ENCODE measurements at regions not wholly inside any gene's neighbourhood (a gene's known extent, or its start where the extent isn't known, plus 50 kb on each side); places are given as distances from the start of the nearest gene placed in this dataset.
"Not testable (repeated sequence)": the region's sequence is repeated elsewhere in the genome, so short reads cannot be mapped to it uniquely, and the experiment has no call there.

DNA sequence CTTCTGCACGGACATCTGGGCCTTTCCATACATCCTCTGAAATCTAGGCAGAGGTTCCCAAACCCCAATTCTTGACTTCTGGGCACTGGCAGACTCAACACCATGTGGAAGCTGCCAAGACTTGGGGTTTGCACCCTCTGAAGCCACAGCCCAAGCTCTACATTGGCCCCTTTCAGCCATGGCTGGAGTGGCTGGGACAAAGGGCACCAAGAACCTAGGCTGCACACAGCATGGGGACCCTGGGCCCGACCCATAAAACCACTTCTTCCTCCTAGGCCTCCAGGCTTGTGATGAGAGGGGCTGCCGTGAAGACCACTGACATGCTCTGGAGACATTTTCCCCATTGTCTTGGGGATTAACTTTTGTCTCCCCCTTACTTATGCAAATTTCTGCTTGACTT lies 158.0 kb downstream of the GNAI1 start:
- not testable (repeated sequence) for DNase-seq (ENCODE audit: low read depth in 3 of 3)

DNA sequence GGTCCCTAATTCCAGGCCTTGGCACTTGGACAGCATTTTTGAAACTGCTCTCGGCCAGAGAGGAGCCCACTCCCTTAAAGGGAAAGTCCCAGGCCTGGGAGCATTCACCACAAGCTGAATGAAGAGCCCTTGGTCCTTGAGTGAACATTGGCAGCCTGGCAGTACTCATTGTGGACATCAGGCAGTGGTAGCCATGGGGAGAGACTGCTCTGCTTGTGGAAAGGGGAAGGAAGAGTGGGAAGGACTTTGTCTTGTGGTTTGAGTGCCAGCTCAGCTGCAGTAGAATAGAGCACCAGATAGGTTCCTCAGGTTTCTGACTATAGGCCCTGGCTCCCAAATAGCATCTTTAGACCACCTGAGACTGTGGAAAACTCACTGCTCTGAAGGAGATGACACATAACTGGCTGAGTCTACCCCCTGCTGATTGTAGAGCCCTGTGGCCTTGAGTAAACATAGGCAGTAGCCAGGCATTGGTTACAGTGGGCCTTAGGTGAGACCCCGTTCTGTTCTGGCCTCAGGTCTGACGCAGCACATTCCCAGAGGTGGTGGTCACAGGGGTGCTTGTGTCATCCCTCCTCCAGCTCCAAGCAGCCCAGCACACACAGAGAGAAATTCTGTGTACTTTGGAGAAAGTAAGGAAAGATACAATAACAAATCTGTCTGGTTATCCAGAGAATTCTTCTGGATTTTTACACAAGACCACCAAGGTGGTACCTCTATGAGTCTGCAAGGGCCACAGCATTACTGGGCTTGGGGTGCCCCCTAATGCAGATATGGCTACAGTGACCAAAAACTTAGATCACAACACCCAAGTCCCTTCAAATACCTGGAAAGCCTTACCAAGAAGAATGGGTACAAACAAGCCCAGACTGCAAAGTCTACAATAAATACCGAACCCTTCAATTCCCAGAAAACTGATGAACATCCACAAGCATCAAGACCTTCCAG lies 153.8 kb downstream of the GNAI1 start:
- DNase-seq (ENCODE audit: low read depth in 3 of 3): no peak

DNA sequence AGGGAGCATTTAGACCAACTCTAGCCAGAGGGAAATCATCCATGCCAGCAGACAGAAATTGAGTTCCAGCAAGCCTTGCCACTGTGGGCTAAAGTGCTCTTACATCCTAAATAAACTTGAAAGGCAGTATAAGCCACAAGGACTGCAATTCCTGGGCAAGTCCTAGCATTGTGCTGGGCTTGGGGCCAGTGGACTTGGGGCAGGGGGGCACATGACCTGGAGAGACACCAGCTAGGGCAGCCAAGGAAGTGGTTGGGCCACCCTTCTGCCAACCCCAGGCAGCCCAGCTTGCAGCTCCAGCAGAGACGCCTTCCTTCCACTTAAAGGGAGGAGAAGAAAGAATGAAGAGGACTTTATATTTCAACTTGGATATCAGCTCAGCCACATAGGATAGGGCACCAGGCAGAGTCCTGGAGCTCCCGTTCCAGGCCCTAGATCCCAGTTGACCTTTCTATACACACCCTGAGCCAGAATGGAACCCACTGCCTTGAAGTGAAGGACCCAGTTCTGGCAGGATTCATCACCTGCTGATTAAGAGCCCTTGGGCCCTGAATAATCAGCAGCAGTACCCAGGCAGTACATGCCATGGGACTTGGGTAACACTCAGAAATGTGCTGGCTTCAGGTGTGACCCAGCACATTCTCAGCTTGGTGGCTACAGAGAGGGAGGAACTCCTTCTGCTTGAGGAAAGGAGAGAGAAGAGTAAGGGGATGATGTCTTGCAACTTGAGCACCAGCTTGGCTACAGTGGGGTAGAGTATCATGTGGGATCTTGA lies 153.0 kb downstream of the GNAI1 start:
- no peak for DNase-seq (ENCODE audit: low read depth in 3 of 3)

DNA sequence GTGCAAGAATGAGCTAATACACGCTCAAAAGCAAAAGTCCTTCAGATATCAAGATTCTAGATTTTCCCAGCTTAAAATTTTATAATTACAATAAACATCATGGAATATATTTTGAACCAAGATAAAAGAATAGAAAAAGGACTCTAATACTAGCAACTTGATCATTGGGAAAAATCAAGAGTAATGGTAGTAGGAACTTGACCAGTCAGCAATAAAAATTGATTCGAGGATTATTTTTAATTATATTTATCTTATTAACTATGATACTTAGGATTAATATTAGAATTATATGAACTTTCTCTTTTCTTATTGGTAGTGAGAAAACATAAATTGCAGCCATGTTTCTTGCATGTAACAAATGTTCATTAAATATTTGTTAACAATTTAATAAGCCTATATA lies 152.0 kb downstream of the GNAI1 start:
- DNase-seq (ENCODE audit: low read depth in 3 of 3): no peak

DNA sequence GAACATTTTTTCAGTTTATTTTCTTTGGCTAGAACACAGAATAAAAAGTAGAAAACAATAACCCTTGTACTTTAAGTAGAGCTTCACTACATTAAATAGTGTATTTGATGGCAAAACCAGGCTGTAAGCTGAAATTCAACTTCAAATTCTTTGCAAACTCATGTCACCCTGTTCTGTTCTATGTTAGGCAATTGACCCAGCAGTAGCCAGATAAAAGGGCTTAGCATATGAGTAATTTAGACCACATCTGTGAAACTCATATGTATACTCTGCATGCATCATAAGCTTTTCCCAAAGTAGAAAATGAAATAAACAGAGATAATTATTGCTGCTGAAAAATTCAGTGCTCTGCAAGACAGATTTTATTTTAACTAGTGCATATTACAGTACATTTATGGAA lies 150.2 kb downstream of the GNAI1 start:
- no peak for DNase-seq (ENCODE audit: low read depth in 3 of 3)

DNA sequence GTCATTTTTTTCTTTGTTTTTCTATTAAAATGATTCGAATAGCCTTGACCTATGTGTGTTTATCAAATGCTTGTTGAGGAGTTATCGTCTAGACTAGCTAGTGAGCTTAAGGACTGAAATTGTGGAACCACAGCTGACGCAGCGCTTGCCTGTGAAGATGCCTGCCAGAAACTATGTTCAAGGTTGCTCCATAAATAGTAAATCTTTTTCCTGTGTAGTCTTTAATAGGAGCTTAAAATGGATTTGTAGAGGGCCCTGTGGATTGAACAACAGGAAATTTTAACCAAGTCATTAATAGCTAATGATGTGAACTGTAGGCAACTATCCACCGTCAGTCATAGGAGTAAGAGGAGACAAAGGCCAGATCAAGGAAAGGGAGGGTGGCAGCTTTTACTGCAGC lies 145.1 kb downstream of the GNAI1 start:
- DNase-seq (ENCODE audit: low read depth in 3 of 3): no peak

DNA sequence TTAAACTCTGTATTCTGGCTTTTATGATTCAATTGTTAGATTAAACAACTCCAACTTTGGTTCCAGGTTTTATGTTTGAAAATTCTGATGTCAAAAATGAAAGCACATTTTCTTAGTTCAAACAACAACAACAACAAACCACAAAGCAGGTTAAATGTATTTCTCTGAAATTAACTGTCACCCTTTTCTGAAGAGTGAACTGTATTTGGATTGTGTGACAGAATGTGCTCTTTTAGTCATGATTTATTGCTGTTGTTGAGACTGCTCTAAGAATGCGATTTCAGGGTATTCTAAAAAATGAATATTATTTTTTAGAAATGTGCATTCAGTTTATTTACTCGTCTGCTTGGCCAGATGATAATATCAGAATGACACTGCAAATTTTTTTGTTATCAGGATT lies 144.1 kb downstream of the GNAI1 start:
- DNase-seq (ENCODE audit: low read depth in 3 of 3): no peak

DNA sequence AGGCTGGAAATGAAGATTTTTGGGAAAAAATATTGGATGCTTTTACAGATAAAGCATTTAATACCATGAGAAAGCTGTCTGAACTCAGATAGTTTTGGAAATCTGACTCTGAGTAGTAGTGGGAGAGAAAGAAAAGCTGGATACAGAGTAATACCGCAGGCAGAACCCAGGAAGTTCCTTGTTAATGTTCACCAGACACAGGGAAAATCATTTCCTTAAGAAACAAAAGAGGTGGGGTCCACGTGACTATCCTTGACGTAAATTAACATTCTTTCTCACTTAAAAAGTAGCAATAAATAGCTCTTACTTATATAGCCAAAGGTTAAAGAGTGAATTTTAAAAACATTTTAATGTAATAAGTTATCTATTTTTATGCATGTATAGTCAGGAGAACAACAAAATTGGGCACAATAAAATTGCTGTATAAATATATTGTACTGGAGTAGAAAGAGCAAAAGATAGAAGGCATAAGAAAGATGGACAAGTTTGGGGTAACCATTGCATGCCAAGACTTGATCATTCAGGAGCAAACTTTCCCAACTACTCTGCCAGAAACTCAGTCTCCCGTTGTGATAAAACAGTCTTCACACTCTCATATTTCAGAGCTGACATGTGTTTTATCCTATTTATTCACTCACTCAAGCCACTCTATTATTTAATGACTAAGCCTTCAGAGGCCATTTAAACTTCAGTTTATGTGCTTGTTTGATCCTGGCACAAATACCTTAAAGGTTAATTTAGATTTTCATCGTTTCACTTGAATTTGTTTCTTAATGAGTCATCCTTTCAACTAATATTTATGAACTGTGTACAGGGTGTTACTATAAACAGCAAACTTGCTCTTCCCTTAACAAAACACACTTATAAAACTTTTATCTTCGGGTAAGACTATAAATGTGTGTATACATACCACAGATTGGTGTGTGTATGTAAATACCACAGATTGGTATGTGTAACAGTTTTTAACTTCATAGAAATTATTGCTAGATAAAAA lies 143.1 kb downstream of the GNAI1 start:
- DNase-seq (ENCODE audit: low read depth in 3 of 3): no peak
